Loucy (cell line): ENCODE measurements at regions not wholly inside any gene's neighbourhood (a gene's known extent, or its start where the extent isn't known, plus 50 kb on each side); places are given as distances from the start of the nearest gene placed in this dataset.

Source experiments
- H2AFZ ChIP-seq: fragments of 200-600 bp; sonication (generic); 2 replicates; pipeline ENCODE4 v1.6.0; 2016; ENCODE audit warnings: antibody characterized with exemption, mild to moderate bottlenecking, low read length, moderate library complexity
- H3F3A ChIP-seq: fragments of 200-600 bp; 2 replicates; pipeline ENCODE4 v1.6.0; 2016; ENCODE audit warnings: antibody characterized with exemption, low read depth, mild to moderate bottlenecking
- H3K27me3 ChIP-seq: fragments of 200-600 bp; sonication (generic); 2 replicates; pipeline ENCODE4 v1.6.1; 2014; ENCODE audit warnings: low read length, mild to moderate bottlenecking; ENCODE audit not compliant: insufficient read depth, poor library complexity, severe bottlenecking
- H3K36me3 ChIP-seq: fragments of 200-600 bp; sonication (generic); 2 replicates; pipeline ENCODE4 v1.6.1; 2016; ENCODE audit warnings: low read length; ENCODE audit not compliant: insufficient read depth
- H3K4me1 ChIP-seq: fragments of 200-600 bp; sonication (generic); 2 replicates; pipeline ENCODE4 v1.5.1; 2014; ENCODE audit warnings: low read length, mild to moderate bottlenecking; ENCODE audit not compliant: insufficient read depth, poor library complexity, severe bottlenecking
- H3K4me2 ChIP-seq: fragments of 200-600 bp; sonication (generic); 2 replicates; pipeline ENCODE4 v1.6.0; 2014; ENCODE audit warnings: antibody characterized with exemption, low read length, low read depth, mild to moderate bottlenecking; ENCODE audit not compliant: poor library complexity, severe bottlenecking
- H3K4me3 ChIP-seq: fragments of 200-600 bp; sonication (generic); 2 replicates; pipeline ENCODE4 v1.5.1; 2014; ENCODE audit warnings: low read length, mild to moderate bottlenecking, mixed read lengths; ENCODE audit not compliant: poor library complexity, severe bottlenecking
- H3K79me2 ChIP-seq: fragments of 200-600 bp; sonication (generic); 2 replicates; pipeline ENCODE4 v1.6.1; 2014; ENCODE audit warnings: low read length; ENCODE audit not compliant: insufficient read depth
- H3K9ac ChIP-seq: fragments of 200-600 bp; sonication (generic); 2 replicates; pipeline ENCODE4 v1.6.0; 2014; ENCODE audit warnings: mild to moderate bottlenecking, low read depth, low read length, moderate library complexity; ENCODE audit not compliant: poor library complexity, severe bottlenecking
- H3K9me2 ChIP-seq: fragments of 200-600 bp; sonication (generic); replicated peaks from 2 replicates; pipeline ENCODE4 v1.6.1; 2016; ENCODE audit warnings: low read depth, low read length, mixed read lengths
- H3K9me3 ChIP-seq: fragments of 200-600 bp; sonication (generic); 2 replicates; pipeline ENCODE4 v1.6.1; 2014; ENCODE audit warnings: mild to moderate bottlenecking, antibody characterized with exemption, low read length, low read depth; ENCODE audit not compliant: insufficient read depth
- H4K20me1 ChIP-seq: fragments of 200-600 bp; sonication (generic); 2 replicates; pipeline ENCODE4 v1.6.0; 2014; ENCODE audit warnings: antibody characterized with exemption, low read length, mild to moderate bottlenecking; ENCODE audit not compliant: insufficient read depth, poor library complexity, severe bottlenecking
- EZH2phosphoT487 ChIP-seq: fragments of 200-600 bp; IDR thresholded peaks from 2 replicates; pipeline ENCODE4 v1.6.1; 2018; ENCODE audit warnings: antibody characterized with exemption, mild to moderate bottlenecking, moderate library complexity, borderline replicate concordance
- TF ChIP-seq, protein P1 (sequence below): fragments of 200-600 bp; sonication (generic); conservative IDR thresholded peaks from 2 replicates; pipeline ENCODE4 v1.5.1; 2014; ENCODE audit warnings: mild to moderate bottlenecking, antibody characterized with exemption, low read length

DNA sequence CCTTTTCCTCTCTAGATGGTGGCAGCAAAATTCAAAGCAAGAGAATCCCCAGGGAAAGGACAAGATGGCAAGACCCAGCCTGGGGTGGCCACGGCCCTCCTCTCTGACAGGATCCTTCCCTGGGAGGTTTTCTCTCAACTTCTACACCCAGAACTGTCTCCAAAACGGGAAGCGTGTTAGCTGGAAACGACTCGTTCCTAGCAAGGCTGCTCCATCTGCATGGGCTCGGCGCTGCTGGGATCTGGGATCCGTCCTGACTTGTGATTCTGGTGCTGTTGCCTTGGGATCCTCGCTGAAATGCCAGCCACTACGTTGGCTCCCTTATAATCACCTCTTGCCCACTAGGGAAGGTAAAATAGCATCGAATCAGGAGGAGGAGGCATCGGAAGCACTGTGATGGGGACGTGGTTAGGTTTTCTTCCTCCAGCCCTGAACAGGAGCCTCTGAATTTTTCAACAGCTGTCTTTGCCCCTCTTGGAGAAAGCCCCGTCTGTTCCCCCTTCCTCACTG lies 514.8 kb upstream of the MYT1L start:
- H4K20me1 ChIP-seq: no peaks in the 10 kb centered on the region
- no peaks in the 10 kb centered on the region; the same call in 1 of the 2 replicates for H3K9me3 ChIP-seq
- no peak overlapping the region for H3K4me3 ChIP-seq
- H3K4me2 ChIP-seq: no peak overlapping the region
- no peaks in the 10 kb centered on the region for H3K9me2 ChIP-seq
- no peaks in the 10 kb centered on the region for H3K27me3 ChIP-seq
- no peaks in the 10 kb centered on the region for H3K4me1 ChIP-seq
- TF ChIP-seq, protein P1, sequence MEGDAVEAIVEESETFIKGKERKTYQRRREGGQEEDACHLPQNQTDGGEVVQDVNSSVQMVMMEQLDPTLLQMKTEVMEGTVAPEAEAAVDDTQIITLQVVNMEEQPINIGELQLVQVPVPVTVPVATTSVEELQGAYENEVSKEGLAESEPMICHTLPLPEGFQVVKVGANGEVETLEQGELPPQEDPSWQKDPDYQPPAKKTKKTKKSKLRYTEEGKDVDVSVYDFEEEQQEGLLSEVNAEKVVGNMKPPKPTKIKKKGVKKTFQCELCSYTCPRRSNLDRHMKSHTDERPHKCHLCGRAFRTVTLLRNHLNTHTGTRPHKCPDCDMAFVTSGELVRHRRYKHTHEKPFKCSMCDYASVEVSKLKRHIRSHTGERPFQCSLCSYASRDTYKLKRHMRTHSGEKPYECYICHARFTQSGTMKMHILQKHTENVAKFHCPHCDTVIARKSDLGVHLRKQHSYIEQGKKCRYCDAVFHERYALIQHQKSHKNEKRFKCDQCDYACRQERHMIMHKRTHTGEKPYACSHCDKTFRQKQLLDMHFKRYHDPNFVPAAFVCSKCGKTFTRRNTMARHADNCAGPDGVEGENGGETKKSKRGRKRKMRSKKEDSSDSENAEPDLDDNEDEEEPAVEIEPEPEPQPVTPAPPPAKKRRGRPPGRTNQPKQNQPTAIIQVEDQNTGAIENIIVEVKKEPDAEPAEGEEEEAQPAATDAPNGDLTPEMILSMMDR: no peak
- TF ChIP-seq EZH2phosphoT487: no peak
- no peak overlapping the region for H3K9ac ChIP-seq
- no peaks in the 10 kb centered on the region for H3K79me2 ChIP-seq
- no peaks in the 10 kb centered on the region for H3F3A ChIP-seq
- no peaks in the 10 kb centered on the region for H3K36me3 ChIP-seq
- no peak overlapping the region for H2AFZ ChIP-seq

DNA sequence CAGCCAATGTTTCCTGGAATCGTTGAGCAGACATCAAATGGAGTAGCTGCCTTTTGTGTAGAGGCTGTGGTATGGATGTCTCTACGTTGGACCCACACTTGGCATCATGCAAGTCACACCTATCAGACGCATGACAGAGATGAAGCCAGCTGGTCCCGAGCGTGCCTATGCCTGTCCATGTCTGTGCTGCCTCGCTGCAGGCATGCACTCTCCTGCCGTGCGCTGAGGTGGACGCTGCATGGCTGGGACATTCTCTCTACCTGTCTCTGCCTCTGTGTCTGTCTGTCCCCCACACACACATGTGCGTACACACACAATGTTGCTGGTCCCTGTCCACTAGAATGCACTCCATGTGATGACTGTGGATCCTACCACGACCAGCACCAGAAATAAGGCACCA lies 514.2 kb upstream of the MYT1L start:
- no peak overlapping the region for H3K9ac ChIP-seq
- H3K4me2 ChIP-seq: no peak overlapping the region
- H3K79me2 ChIP-seq: no peaks in the 10 kb centered on the region
- H3K9me2 ChIP-seq: no peaks in the 10 kb centered on the region
- no peaks in the 10 kb centered on the region for H3K4me1 ChIP-seq
- no peak overlapping the region for H3K4me3 ChIP-seq
- no peak overlapping the region for H2AFZ ChIP-seq
- TF ChIP-seq, protein P1: no peak
- TF ChIP-seq EZH2phosphoT487: no peak
- no peaks in the 10 kb centered on the region; the same call in 1 of the 2 replicates for H3K9me3 ChIP-seq
- H4K20me1 ChIP-seq: no peaks in the 10 kb centered on the region
- no peaks in the 10 kb centered on the region for H3F3A ChIP-seq
- no peaks in the 10 kb centered on the region for H3K27me3 ChIP-seq
- H3K36me3 ChIP-seq: no peaks in the 10 kb centered on the region

DNA sequence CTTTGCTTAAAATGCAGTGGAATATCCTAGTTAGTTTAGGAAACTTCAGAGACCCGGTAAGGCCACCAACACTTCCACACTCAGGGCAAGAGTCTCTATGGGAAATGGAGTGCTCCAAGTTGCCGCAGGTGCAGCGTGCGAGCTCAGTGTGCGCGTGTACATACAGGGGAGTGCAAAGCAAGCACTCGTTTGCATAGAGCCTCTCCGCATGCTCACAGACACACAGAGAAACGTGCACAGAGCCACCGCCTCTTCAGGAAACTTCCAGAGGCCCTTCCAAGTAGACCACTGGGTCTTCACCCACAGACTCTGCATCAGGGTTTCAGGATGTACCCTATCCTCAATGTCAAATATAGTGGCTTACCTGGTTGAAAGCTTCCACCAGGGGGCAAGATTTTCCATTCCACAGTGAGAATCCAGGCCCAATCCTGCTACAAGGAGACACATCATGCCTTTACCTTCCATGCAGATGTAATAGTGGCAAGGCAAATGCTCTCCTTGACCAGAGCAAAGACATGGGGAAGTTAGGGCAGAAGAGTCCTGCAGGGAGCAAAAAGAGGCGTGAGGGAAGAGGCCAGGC lies 513.0 kb upstream of the MYT1L start:
- H2AFZ ChIP-seq: no peak overlapping the region
- no peaks in the 10 kb centered on the region for H4K20me1 ChIP-seq
- H3K4me2 ChIP-seq: no peak overlapping the region
- no peak for TF ChIP-seq EZH2phosphoT487
- TF ChIP-seq, protein P1: 0 out of 2 replicates have a peak, but pooled peaks have one; percentile 18
- H3F3A ChIP-seq: no peaks in the 10 kb centered on the region
- no peaks in the 10 kb centered on the region for H3K27me3 ChIP-seq
- H3K4me3 ChIP-seq: no peak overlapping the region
- no peaks in the 10 kb centered on the region for H3K9me2 ChIP-seq
- H3K36me3 ChIP-seq: no peaks in the 10 kb centered on the region
- H3K9me3 ChIP-seq: no peaks in the 10 kb centered on the region; the same call in 1 of the 2 replicates
- no peaks in the 10 kb centered on the region for H3K4me1 ChIP-seq
- H3K79me2 ChIP-seq: no peaks in the 10 kb centered on the region
- H3K9ac ChIP-seq: no peak overlapping the region
